NCI-H1417 treated with DMSO at 0.1 percent for 48 hours (cell line): ENCODE measurements at regions not wholly inside any gene's neighbourhood (a gene's known extent, or its start where the extent isn't known, plus 50 kb on each side); places are given as distances from the start of the nearest gene placed in this dataset.

Experiments used
- DNase-seq: peaks from one replicate; lab custom pipeline; 2025; lab: John Stamatoyannopoulos, UW

DNA sequence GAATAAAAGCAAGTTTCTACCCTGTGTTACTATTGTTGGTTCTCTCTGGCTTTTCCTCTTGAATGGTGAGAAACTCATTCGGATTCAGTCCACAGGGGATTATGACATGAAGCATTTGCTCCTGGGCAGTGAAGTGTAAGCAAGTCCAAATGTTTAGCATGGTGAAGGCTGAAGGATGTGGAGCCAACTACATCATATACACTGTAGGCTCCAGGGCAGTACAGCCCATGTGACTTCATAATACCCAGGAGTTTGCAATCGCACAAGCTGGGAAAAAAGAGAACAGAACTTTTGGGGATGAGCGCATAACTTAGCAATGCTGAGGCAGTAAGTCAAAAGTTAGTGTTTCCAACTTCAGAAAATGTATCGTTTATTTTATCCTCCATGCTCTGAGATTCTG lies 695.7 kb upstream of the POU3F3 start:
- no peak for DNase-seq

DNA sequence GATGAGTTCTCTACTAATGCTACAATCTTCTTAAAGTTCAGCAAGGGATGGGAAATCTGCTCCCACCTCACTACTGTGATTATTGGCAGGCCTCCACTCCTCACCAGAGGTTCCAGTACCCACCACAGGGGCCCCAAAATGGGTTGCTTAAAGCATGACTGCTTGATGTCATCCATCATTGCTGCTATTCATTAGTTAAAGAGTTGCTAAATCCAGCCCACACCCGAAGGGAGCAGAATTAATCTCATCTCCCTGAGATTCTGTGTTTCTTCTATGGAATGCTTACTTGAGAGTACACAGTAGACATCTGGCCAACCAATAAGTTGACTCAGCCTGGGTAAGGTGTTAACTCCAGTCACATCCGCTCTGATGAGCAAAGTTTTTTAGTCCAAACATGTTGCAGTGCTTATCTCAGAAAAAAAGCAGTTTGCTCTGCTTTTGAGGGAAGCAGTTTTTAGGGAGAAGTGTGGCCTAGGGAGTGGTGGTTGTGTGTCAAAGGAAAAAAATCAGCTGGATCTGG lies 690.2 kb upstream of the POU3F3 start:
- DNase-seq, result no peak

DNA sequence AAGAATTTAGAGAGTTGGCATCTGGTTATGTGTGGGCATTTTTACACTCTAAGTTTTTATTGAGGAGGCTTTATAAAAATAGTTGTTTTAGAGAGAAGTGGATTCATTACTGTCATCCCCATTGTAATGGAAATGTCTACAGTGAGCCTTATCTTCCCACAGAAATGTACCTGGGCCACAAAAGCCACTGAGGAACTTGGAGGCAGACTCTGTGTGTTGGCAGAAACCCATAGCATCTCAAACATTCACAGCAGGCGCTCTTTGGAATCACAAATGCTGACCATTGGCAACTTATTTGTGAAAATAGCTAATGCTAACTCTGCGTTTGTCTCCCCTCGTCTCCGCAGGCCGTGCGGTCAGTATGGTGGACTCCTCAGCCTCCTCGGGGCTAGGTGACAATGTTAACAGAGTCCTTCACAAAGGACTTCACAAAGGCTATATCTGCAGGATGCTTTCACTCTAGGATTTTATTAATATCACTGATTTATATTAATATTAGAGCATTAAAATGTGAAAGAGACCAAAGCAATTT lies 689.1 kb upstream of the POU3F3 start:
- DNase-seq, result no peak

- DNase-seq, result no peak
Observed at GRCh38 chr2:104177179-104177578, 676.7 kb upstream of the POU3F3 start.

DNA sequence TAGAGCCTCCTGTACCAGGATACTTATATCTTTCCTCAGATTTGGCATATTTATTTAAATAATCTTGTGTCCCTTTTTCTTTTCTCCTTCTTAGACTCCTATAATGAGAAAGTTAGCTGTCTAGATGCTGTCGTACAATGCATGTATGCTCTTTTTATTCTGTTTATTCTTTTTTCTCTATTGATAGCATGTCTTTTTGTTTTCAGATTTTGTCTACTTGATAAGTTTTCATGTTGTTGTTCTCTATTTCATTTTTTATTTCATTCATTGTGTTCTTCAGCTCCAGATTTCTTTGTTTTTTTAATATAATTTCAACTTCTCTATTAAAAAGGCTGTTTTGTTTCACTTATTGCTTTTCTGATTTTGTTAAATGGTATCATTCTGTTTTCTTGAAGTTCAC lies 674.3 kb upstream of the POU3F3 start:
- DNase-seq, result no peak

DNA sequence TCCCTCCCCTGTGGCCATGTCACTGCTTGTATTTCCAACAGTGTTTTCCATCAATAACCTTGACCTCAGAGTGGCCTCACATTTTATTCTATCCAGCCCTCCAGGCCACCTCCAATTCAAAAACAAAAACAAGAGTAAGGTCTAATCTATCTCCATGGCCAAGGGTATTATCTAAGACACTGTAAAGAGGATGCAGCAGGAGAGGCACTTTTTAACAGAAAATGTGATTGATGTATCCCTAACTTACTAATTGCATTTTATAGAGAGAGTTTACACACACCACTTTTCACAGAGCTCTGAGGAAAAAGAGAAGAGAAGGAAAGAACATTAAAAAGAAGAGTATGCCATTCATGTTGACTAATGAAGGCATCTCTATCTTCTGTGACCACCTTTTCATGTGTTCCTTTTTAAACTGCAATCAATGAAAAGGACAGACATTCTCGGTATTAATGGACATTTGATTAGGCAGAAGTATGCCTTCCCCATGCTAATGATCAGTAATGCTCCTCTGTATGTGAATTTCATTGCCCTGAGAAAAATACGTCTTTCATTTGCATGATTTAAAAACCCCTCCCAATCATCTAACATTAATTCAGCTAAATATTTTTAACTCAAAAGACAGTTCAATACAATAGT lies 653.3 kb upstream of the POU3F3 start:
- no peak for DNase-seq

GRCh38 chr2:104213758-104214157 lies 640.2 kb upstream of the POU3F3 start:
- no peak for DNase-seq

DNA sequence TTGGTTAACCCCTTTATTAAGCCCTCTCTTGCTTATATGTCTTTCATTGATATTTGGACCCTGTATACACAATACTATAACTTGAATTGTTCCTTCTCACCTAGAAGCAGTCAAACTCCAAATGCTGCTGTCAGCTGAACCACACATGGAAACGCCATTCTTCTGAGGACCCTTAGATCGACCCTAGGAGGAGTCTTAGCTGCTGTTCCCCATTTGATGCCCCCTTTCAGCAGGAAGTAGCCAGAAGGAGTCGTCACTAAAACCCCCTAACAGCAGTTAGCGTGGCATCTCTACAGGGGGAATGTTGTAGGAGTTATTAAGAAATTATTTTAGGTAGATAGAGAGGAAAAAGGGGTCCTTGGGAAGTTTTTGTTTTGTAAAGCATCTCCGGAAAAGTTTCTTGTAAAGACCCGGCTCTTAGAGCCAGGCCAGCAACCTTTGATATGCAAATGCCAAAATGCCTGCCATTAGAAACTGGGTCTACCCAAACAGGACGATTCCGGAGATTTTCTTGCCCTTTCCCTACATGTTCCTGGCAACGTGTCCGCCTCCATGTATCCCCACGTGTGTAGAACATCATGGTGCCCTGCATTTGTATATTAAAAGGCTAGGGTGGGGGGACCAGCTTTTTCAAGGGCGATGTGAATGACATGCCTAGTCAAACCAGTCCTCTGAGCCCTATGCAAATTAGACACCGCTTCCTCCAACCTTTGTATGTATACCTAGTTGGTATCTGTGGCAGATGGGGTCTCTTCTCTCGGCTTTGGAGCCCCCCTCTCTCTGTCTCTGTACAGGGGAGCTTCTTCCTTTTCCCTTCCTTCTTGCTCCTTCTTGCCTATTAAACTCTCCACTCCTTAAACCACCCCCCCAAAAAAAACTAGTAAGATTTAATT lies 638.4 kb upstream of the POU3F3 start:
- no peak for DNase-seq

- no peak for DNase-seq
Observed at GRCh38 chr2:104233591-104233990, 620.3 kb upstream of the POU3F3 start.

DNA sequence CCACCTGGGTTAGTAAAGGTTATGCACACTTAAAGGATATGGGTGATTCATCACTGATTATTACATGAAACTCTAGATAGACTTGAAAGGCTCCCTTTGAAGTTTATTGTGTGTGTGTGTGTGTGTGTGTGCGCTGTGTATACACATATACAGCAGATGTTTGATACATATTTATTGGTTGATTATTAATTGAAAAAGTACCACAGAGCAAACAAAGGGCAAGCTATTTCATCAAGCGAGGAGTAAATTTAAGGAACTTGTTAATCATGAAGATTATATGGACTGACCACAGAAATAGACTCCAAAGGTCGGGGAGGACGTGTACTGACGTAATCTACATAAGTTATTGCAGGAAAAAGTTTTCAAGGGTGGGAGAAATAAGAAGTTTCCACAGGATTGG lies 617.4 kb upstream of the POU3F3 start:
- DNase-seq, result no peak

DNA sequence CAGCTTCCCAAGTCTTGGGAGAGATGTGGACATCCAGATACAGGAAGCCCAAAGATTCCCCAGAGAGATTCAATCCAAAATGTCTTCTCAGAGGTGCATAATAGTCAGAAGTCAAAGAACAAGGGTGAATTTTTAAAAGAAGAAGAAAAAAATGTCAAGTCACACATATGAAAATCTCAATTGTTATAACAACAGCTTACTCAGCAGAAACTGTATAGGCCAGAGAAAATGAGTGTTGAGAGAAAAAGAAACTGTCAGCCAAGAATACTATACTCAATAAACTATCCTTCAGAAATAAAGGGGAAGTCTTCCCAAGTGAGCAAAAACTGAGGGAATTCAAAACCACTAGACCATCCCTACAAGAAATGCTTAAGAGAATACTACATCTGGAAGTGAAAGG lies 612.9 kb upstream of the POU3F3 start:
- DNase-seq, result no peak

- DNase-seq, result no peak
Observed at GRCh38 chr2:104249629-104250028, 604.3 kb upstream of the POU3F3 start.

GRCh38 chr2:104250635-104251034 lies 603.3 kb upstream of the POU3F3 start:
- no peak for DNase-seq

GRCh38 chr2:104254017-104254416 lies 599.9 kb upstream of the POU3F3 start:
- DNase-seq, result no peak

- no peak for DNase-seq
Observed at GRCh38 chr2:104262714-104263113, 591.2 kb upstream of the POU3F3 start.

- DNase-seq, result no peak
Observed at GRCh38 chr2:104279646-104280045, 574.3 kb upstream of the POU3F3 start.

DNA sequence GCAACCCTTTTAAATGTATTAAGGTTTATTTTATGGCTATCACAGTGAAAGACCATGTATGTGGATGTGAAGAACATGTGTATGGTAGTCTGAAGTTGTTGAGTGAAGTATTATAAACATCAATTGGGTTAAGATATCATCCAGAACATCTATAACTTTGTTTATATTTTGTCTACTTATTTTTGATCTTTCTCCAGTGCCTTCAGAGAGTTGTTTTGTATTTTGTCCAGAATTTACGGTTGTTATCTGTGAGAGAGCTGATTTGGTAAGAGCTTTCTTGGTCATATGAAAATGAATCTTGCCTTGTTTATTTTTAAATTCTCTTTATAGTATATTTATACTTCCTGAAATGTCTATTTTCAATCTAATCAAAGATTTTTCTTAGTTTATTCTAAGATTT lies 573.7 kb upstream of the POU3F3 start:
- no peak for DNase-seq

DNA sequence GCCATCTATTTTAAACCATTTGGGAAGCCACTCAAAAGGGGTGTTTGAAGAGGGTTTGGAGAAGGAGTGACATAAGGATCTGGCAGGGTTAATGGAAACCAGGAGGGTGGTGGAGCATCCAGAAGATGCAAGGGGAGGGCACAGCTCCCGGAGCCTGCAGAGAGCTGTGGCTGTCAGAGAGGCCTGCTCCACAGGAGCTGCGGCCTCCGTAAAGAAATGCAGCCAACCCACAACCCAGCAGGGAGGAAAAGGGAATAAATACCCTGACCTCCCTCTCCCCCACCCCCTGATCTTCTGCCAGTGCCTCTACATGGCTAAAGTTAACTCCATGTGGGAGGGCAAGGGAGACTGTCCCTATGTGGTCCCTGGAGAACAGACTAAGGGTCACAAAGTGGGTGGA lies 567.1 kb upstream of the POU3F3 start:
- no peak for DNase-seq

DNA sequence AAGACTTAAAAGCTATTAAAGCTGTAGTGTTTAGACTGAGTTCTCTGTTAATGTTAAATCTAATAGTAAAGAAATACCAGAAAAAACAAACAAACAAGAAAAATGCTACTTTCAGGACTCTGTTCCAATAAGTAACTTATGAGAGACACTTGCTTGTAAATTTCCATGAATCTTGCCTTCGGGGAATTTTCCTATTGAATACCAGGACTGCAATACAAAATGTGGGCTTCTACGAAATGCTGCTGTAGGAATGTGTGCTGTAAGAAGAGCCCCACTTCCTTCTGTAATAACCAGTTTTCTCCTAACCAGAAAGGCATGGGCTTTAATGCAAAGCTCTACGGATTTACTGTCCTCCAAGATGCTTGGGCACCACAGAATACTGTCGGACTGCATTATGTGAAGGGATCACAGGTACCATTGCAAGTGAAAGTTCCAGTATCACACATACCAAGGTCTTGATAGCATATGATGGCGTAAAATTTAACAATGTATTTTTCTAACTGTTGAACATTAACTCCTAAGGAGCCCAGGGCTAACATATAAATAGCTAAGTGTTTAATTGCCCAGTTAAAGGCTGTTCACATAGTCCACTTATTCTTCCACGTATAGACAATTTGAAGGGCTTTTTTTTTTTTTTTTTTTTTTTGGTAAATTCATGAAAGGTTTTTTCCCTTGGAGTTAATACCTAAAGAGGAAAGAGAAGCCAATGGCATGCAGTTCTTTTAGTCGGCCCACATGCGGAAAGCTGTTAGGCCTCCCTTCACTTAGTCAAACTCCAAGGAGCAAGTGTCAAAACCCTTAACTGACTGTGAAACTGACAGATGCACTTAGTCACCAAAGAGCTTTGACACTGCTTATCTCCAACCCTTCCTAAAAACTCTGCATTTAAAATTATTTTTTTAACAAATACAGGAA lies 564.0 kb upstream of the POU3F3 start:
- DNase-seq, result no peak

GRCh38 chr2:104290566-104290891 lies 563.4 kb upstream of the POU3F3 start:
- DNase-seq, result no peak

GRCh38 chr2:104312684-104313083 lies 541.2 kb upstream of the POU3F3 start:
- DNase-seq, result no peak

- DNase-seq, result no peak
Observed at GRCh38 chr2:104318001-104318665, 535.8 kb upstream of the POU3F3 start.
